NCI-H146 (cell line): ENCODE measurements at regions not wholly inside any gene's neighbourhood (a gene's known extent, or its start where the extent isn't known, plus 50 kb on each side); places are given as distances from the start of the nearest gene placed in this dataset.

Experiments used
- DNase-seq: peaks from one replicate; lab custom pipeline; 2025; lab: John Stamatoyannopoulos, UW

DNA sequence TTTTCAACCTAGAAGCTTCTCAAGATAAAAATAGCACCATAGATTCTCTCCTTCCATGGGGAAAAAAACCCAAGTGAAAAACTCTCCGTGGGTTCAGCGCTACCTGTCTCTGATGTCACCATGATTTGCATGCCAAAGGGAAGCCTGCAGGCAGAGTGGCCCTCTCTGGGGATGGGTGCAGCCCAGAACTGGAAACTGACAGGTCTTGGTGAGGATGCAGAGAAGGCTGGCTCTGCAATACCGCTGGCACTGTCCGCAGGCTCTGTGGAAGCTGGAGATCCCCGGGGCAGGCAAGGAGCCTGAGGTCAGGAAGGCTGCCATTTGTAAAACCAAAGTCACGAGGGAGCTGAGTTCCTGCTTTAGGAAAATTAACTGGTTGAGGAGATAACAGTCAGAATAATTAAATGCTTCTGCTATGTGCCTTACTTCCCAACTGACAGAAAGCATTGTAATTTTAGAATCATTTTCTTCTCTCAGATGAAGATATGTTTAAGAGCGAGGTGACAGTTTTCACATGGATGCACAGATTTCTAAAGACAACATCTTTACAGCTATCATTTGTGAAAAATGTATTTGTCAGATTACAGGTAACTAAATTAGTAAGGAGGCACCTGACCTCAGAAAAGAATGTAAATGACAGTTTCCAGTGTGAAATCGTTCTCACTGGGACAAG is 731.5 kb upstream of the FZD8 start:
- DNase-seq = no peak

DNA sequence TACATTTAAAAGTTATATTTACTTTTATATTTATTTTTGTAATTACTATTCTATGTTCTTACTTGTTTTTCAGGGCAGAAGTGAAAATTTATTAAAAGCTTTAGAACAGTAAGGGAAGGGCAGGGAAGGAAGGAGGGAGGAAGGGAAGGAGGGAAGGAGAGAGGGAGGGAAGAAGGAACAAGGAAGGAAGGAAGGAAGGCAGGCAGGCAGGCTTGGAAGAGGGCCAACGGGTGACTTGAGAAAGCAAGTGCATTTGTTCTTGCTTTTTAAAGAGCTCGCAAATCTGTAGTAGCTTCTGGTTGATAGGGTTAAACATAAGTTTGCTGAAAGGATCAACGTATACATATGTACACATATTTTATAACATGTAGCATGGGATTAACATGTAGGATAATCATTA is 725.3 kb upstream of the FZD8 start:
- no peak for DNase-seq

DNA sequence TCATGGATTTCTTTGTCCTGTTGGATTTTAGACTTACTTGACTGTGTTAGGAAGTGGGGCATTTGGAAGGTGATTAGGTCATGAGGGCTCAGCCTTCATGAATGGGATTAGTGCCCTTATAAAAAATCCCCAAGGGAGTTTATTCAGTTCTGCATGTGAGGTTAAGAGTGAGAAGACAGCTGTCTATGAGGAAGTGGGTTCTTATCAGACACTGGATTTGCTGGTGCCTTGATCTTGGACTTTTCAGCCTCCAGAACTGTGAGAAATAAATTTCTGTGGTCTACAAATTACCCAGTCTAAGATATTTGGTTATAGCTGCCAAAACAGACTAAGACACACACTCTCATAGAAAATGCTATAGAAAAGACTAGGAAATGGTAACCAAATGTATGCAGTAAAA is 724.7 kb upstream of the FZD8 start:
- DNase-seq = no peak

DNA sequence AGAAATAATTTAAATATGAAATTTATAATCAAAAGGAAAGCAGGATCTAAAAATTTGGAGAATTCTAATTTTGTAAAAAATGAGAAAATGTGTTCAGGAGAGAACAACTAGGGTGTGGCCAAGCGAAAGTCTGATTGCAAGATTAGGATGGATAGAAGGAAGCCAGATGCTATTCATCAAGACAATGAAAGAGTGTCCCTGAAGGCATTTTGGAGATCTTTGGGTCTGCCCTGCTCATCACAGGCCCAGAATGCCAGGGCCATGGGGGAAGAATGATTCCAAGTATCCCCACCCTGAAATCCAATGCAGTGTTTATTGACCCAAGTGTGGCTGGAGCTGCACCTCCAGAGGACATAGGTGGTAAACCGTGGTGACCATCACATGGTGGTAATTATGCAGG is 724.0 kb upstream of the FZD8 start:
- DNase-seq = no peak

DNA sequence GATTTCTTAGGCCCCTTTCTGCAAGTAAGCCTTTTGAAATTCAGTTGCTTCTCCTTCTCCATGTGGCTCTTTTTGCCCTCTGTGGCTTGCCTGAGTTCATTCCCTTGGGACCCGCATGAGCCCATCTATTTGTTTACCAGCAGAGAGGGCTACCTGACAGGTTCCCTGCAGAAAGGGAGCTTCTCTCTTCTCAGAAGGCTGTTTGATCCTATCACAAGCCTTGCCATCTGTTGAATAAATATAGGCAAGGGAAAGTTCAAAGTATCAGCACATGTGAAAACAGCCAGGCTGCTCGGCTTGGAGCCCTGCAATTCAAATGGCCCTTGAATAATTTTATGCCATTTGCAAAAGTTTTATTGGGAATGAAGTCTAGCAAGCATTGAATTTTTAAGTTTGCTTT is 720.2 kb upstream of the FZD8 start:
- DNase-seq = no peak

DNA sequence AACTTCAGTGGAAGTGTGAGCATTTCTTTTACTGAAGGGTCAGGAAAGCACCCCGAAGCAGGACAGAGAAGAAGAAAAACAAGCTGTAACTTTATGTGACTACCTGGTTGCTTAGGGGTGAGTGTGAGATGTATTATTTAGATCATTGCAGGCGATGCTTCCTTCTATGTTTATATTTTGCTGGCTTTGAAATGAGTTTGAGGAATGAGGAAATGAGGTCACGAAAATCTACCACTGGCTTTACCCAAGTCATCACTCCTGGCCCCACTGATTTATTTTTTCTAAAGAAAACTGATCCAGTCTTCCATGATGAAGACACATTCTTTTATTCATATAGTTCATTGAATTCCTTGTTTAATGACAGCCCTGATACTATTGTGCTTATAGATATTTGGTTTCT is 716.6 kb upstream of the FZD8 start:
- DNase-seq = no peak

DNA sequence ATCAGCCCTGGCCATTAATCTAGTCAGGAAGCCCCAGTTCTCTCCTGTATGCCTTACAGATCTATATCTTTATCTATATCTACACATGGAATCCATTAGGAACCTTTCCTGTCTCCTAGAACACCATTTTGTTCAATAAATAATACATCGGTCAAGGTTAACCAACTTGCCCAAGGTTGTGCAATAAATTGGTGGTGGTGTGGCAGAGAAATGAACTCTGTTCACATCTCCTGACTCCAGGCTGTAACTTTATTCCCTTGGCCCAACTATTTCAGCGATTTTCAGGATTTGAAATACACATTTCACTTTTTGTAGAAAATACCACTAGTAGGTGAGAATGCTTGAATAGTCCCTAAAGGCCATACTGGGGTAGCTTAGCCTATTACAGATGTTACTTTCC is 712.5 kb upstream of the FZD8 start:
- DNase-seq = no peak

DNA sequence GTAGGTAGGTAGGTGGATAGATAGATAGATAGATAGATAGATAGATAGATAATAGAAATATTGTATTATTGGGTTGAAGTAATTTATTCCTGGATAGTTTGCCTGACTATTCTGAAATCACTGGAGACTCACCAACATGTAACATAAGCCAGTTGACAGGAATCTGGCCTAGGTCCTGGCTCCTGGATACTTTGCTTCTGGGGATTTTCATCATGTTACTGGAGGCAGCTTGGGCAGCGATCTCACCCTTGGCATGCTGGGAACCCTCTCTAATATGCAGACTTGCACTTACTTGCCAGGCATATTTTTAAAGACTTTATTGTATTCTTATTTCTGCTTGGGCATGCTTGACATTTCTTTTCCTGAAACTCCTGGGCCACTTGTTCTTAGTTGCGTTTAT is 709.1 kb upstream of the FZD8 start:
- no peak for DNase-seq

DNA sequence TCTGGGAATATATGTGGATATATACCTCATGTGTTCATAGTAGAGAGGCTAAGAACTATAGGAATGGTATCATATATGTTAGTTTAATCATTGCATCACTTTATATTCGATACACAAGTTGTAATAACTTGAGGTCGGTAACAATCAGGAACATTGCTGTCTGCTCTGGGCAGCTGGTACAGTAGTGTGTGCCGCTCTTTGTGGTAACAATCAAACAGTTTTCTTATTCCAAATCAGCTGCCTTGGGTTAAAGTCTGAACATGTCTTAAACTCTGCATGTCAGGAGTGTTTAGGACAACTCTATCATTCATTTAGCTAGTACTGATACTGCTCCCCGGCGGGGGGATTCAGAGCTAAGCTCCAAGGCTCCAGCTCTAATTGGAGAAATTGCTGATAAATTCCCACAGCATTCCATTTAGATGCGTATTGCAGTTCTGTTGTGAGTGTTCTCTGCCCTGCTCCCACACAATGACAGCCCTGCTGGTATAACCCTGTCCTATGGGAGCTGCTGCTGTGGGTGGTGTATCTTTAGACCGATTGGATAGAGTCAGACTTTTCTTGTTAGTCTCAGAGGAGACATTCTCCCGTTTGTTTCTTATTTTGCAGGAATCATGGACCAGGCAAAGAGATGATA is 707.5 kb upstream of the FZD8 start:
- DNase-seq = no peak

DNA sequence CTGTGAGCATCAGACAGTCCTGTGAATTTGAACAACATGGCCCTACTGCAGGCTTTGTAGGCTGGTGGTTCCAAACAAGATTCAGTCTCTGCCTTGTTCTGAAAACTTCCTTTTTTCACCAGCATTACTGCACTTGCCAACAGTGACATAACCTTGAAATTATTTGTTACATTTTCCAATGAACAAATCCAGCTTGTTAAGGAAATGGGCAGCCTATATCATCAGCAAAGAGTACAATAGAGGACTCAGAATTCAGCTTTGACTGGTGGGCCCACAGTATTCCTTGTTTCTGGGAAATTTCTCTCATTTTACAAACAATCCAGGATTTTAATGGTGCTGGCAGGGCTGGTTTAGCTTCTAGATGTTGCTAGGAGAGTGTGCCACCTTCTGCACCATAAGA is 703.7 kb upstream of the FZD8 start:
- no peak for DNase-seq

DNA sequence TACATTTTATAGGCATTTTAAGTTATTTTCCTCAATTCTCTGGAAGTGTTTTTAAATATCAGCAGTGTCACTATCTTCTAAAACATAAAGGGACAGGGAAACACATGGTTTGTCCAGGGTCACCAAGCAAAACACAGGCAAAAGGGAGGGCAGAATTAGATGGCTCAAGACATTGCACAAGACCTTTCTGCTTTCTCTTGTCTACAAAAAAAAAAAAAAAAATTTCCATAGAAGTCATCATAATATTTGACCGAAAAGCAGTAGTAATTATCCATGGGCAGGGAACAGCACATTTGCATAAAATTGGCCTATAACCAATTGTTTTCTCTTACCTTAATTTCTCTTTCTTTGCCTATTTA is 703.1 kb upstream of the FZD8 start:
- DNase-seq = no peak

DNA sequence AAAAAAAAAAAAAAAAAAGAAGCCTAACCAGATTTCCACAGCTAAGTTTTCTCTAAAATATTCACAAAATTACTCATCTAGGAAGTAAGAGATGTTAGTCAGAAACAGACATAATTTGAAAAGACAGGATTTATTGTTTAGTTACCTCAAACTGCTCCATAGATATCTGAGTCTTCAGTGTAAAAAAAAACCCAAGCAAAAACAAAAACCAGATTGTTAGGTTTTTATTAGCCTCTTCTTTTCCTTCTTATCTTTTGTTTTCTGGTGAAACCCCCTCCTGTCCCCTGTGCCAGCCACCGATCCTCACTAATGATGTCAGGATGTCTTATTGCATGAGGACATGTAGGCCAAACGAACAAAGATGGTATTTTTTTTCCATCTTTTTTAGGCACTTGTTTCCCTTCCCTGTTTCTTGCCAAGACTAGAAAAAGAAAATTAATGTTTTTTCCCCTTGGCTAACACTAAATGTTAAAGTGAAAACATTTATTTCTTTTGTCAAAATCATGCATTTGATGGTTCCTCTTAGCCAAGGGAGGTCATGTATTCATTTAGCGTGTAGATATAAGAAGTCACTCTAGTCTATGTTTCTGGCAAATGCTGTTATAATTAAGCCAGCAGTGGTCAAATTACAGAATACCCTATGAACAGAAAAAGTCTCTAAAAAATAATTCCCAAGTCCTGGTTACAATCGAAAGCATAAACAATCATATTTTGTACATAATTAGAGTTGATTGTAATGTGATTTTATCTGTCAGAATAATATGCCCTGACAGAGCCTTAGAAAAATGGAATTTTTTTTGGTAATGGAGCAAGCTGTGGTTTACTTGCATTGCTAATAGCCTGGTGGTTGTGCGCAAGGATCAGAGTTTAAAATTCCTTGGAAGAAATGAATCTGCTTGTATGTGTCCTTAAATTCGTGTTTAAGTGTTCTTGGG is 702.4 kb upstream of the FZD8 start:
- no peak for DNase-seq

DNA sequence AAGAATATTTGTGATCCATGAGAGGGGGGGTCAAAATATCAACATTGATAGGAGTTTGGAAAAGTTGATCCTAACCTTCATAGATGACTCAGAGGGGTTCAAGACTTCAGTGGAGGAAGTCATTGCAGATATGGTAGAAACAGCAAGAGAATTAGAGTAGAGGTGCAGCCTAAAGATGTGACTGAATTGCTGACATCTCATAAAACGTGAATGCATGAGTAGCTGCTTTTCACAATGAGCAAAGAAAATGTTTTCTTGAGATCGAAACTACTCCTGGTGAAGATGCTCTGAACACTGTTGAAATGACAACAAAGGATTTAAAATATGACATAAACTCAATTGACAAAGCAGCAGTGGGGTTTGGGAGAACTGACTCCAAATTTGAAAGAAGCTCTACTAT is 700.7 kb upstream of the FZD8 start:
- DNase-seq = no peak

DNA sequence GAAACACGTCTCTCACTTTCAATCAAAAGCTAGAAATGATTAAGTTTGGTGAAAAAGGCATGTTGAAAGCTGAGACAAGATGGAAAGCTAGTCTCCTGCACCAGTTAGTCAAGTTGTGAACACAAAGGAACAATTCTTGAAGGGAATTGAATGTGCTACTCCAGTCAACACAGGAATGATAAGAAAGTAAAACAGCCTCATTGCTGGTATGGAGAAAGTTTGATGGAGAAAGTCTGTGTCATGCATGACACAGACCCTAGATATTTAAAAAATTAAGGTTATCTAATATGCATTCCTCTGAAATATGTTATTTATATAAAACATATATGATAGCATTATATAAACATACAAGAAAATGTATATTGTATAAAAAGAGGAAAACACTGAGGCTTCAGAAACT is 699.4 kb upstream of the FZD8 start:
- DNase-seq = no peak

DNA sequence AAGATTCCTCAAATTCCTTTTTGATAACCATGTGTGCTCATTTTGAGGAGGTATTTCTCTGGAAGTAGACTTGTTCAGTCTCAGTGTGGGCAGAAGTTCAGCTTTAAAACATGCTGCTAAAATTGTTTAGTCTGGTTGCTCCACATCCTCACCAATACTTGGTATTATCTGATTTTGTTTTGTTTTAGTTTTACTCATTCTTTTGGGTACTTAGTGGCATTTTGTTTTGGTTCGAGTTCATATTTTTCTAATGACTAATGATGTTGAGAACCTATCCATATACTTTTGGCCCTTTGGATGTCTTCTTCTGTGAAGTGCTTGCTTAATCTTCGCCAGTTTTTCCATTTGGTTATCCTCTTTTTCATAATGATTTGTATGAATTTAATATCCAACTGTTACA is 694.2 kb upstream of the FZD8 start:
- DNase-seq = no peak

DNA sequence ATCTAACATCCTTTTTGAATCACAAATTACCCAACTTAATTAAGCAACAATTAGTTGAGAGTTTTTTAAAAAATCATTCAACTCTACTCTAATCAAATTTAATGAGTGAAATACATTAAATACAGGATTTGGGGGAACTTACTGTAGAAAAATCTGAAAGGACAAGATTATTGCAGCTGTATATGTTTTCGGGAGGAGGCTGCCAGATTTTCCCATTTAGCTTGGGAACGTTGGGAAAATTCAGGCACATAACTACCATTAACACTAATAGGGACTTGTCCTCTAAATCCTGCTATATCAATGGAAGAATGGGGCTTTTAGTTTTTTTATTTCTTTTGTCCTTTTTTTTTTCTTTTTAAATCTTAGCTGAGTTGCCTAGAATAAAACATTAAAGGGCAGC is 691.4 kb upstream of the FZD8 start:
- no peak for DNase-seq

DNA sequence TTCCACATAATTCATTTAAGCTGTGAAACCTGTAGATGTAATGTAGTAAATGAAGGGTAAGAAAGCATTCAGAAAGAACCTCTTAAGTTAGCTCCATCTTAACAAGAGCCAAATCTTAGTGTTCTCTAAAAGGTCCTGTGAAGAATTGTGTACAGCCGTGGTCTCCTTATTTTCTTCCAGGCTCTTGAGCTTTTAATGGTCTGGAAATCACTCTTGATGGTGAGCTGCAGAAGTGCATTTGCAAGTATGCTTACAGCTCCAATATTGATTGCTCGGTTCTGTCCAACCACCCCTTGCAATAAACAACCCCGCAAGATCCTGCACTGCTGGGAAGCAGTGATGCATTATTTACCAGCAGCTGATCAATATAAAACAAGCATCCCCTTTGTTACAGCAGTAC is 690.8 kb upstream of the FZD8 start:
- DNase-seq = no peak

DNA sequence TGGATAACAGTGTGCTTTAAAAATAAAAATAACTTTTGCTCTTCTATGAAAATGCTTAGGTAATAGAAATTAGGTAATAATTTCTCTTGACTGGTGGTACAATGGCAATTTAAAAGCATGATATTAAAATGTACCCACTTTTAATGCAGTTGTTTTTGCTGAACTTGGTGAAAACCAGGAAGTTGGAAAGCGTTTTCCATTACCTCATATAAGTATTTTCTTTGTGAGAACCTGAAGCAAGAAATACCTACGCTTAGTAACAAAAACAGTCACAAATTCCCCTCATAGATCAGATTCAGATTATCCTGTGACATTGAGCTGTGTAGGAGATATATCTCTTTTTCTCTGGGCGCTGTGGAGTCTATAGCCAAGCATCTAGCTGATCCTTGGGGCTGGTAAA is 689.0 kb upstream of the FZD8 start:
- DNase-seq = no peak

DNA sequence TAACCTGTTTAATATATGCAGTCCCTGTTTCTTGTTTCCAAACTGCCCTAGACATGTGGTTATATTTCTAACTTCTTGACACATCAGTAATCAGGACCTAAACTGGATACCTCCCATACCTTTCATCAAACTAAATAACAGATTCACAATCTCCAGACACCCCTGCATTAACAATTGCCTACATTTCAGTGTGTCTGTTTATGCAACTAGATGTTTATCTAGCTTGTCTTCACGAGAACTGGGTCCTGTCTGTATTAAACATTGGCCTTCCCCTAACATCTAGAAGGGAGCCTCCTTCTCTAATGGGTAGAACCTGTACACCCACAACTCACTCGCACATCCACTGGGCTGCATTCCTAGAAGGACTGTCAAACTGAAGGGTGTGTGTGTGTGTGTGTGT is 683.7 kb upstream of the FZD8 start:
- no peak for DNase-seq

DNA sequence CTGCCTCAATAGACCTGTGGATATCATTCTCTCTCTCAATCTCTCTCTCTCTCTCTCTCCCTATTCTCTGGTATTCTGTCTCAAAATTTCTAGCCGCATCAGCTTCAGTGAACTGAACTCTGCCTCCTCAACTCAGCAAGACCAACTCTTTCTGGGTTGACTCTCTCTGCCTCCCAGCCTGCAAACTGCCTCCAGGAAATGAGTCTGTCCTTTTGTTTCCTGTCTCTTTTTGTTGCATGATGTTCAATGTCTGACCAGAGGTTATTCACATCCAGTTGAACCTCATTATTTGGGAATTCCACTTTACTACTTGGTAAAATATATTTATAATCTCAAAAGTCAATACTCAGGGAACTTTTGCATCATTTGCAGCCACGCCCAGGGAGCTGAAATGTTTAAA is 682.7 kb upstream of the FZD8 start:
- no peak for DNase-seq

DNA sequence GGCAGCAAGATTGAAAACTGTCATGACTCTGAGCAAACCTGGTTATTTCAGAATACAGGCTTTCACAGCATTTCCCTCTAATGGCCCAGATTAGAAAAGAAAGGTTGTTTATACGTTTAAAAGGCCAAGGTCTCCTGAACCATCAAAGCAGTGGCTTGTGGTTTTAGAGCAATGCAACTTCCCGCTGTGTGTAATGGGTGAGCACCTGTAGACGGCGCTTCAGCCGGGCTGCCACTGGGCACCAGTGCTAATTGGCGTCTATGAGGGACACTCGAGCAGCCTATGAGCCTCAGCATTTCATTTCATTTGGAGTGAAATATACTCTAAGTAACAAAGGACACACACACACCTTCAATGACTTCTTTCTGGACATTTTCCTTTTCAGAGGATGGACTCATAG is 671.0 kb upstream of the FZD8 start:
- no peak for DNase-seq

DNA sequence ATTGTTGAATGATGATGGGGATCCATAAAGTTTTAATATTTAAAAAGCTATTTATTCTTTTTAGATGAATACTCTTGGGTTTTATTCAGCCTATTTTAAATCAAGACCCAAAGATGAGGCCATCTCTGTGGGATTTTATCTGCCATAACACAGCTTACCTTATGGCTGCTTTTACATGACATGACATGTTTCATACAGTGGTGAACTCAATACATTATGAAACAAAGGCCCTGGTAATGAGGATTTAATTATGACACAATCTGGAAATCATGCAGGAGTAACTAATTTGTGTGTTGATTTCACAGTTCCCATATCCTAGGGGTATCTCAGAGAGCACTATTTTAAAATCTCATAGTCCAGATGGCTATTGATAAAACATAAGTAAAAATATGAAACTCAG is 661.8 kb upstream of the FZD8 start:
- no peak for DNase-seq

DNA sequence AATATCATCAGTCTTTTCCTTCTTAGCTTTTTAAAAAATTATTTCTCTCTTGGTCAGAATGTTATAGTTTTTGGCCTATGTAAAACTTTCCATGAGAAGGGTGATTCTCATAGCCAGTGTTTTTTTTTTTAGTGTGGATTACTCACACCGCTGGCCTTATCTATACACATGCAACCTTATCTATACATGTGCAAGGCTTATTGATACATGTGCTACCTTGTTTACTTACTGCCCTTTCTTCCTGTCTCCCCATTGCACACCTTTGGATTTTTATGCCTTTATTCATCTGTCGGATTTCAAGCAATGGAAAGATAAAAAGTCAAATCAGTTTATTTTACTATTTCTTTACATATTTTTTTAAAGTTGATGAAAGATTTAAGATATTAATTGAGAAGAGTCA is 660.0 kb upstream of the FZD8 start:
- DNase-seq = no peak
